IMR-90 (cell line): ENCODE measurements at regions not wholly inside any gene's neighbourhood (a gene's known extent, or its start where the extent isn't known, plus 50 kb on each side); places are given as distances from the start of the nearest gene placed in this dataset.

Experiments
- CEBPB ChIP-seq: IDR thresholded peaks from 2 replicates; pipeline ENCODE4 v1.6.1; 2012; ENCODE audit warnings: low read depth, low read length, improper control_type of control experiment
- MAFK ChIP-seq: IDR thresholded peaks from 2 replicates; pipeline ENCODE4 v1.6.1; 2012; ENCODE audit warnings: low read depth, low read length, improper control_type of control experiment
- MAZ ChIP-seq: IDR thresholded peaks from 2 replicates; pipeline ENCODE4 v1.6.1; 2012; ENCODE audit warnings: low read depth, mild to moderate bottlenecking, low read length, improper control_type of control experiment, moderate library complexity, borderline replicate concordance
- MXI1 ChIP-seq: IDR thresholded peaks from 2 replicates; pipeline ENCODE4 v1.6.1; 2012; ENCODE audit warnings: low read depth, mild to moderate bottlenecking, low read length, moderate library complexity, borderline replicate concordance
- POLR2A ChIP-seq: IDR thresholded peaks from 2 replicates; pipeline ENCODE4 v1.6.1; 2012; ENCODE audit warnings: mild to moderate bottlenecking, low read depth, low read length
- RAD21 ChIP-seq: IDR thresholded peaks from 2 replicates; pipeline ENCODE4 v1.6.1; 2012; ENCODE audit warnings: low read length, improper control_type of control experiment
- RCOR1 ChIP-seq: IDR thresholded peaks from 2 replicates; pipeline ENCODE4 v1.6.1; 2012; ENCODE audit warnings: mild to moderate bottlenecking, low read length, improper control_type of control experiment; ENCODE audit not compliant: insufficient replicate concordance
- SMC3 ChIP-seq: fragments of 150-350 bp; IDR thresholded peaks from 2 replicates; pipeline ENCODE4 v1.6.1; 2016; ENCODE audit warnings: low read depth, mild to moderate bottlenecking, antibody characterized with exemption, low read length, moderate library complexity
- TF ChIP-seq, protein P1 (sequence below): conservative IDR thresholded peaks from 2 replicates; pipeline ENCODE4 v1.5.1; 2012; ENCODE audit warnings: mild to moderate bottlenecking, low read depth, low read length, improper control_type of control experiment
- TF ChIP-seq, protein P2 (sequence below): fragments of 150-350 bp; IDR thresholded peaks from 2 replicates; pipeline ENCODE4 v1.6.1; 2017; ENCODE audit warnings: mild to moderate bottlenecking, antibody characterized with exemption, low read length, low read depth
- TF ChIP-seq, protein P3 (sequence below): fragments of 150-350 bp; IDR thresholded peaks from 2 replicates; pipeline ENCODE4 v1.6.1; 2016; ENCODE audit warnings: low read depth, mild to moderate bottlenecking, low read length, moderate library complexity, borderline replicate concordance

DNA sequence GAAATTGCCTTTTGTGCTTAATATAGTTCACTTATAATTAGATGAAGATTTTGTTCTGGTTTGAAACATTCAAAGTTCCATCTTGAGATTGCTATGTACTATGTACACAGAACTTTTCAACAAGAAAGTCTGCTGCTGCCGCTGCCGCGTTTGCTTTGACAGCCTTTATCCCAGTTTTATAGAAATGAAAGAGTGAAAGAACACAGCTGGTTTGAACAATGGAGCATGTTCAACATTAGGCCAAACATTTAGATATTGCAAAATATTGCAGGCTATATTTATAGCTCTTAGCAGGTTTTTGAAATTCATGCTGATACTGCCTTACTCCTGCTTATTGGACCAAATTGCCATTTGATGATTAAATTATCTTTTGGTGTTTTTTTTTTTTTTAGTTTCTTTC is 299.8 kb upstream of the PRKD1 start:
- no peak for TF ChIP-seq MAFK
- TF ChIP-seq, protein P1, sequence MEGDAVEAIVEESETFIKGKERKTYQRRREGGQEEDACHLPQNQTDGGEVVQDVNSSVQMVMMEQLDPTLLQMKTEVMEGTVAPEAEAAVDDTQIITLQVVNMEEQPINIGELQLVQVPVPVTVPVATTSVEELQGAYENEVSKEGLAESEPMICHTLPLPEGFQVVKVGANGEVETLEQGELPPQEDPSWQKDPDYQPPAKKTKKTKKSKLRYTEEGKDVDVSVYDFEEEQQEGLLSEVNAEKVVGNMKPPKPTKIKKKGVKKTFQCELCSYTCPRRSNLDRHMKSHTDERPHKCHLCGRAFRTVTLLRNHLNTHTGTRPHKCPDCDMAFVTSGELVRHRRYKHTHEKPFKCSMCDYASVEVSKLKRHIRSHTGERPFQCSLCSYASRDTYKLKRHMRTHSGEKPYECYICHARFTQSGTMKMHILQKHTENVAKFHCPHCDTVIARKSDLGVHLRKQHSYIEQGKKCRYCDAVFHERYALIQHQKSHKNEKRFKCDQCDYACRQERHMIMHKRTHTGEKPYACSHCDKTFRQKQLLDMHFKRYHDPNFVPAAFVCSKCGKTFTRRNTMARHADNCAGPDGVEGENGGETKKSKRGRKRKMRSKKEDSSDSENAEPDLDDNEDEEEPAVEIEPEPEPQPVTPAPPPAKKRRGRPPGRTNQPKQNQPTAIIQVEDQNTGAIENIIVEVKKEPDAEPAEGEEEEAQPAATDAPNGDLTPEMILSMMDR: no peak
- no peak for TF ChIP-seq POLR2A
- TF ChIP-seq SMC3: no peak
- TF ChIP-seq MXI1: no peak
- TF ChIP-seq, protein P2, sequence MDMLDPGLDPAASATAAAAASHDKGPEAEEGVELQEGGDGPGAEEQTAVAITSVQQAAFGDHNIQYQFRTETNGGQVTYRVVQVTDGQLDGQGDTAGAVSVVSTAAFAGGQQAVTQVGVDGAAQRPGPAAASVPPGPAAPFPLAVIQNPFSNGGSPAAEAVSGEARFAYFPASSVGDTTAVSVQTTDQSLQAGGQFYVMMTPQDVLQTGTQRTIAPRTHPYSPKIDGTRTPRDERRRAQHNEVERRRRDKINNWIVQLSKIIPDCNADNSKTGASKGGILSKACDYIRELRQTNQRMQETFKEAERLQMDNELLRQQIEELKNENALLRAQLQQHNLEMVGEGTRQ: no peak
- TF ChIP-seq MAZ: no peak
- no peak for TF ChIP-seq CEBPB
- no peak for TF ChIP-seq RAD21
- TF ChIP-seq RCOR1: no peak
- TF ChIP-seq, protein P3, sequence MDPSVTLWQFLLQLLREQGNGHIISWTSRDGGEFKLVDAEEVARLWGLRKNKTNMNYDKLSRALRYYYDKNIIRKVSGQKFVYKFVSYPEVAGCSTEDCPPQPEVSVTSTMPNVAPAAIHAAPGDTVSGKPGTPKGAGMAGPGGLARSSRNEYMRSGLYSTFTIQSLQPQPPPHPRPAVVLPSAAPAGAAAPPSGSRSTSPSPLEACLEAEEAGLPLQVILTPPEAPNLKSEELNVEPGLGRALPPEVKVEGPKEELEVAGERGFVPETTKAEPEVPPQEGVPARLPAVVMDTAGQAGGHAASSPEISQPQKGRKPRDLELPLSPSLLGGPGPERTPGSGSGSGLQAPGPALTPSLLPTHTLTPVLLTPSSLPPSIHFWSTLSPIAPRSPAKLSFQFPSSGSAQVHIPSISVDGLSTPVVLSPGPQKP: no peak
